CD14-positive monocyte (primary cell): ENCODE measurements at regions not wholly inside any gene's neighbourhood (a gene's known extent, or its start where the extent isn't known, plus 50 kb on each side); places are given as distances from the start of the nearest gene placed in this dataset.

Source experiments
- DNase-seq, 3 donors: peaks; one replicate each; pipeline ENCODE4 v3.0.0-alpha.2; 2011 to 2022
- H2AFZ ChIP-seq: 2 replicates; pipeline ENCODE4 v1.6.0; 2012; ENCODE audit warnings: mild to moderate bottlenecking, low read depth, low read length, inconsistent platforms; ENCODE audit not compliant: insufficient read depth, poor library complexity, severe bottlenecking
- H3K27ac ChIP-seq, 2 donors: 1 replicate in 1 of 2; 2 replicates in 1 of 2; pipeline ENCODE4 v1.5.1; 2012 to 2013; ENCODE audit warnings: low read length in 2 of 2, control low read depth in 1 of 2, inconsistent platforms in 1 of 2, low read depth in 1 of 2, mild to moderate bottlenecking in 1 of 2
- H3K27me3 ChIP-seq, 2 donors: one replicate each; pipeline versions ENCODE4 v1.6.0 to v1.6.1; 2011 to 2013; ENCODE audit warnings: low read length in 2 of 2; ENCODE audit not compliant: control insufficient read depth in 2 of 2, insufficient read depth in 2 of 2
- H3K36me3 ChIP-seq, 2 donors: replicated peaks in 1 of 2; 1 replicate in 1 of 2; 2 replicates in 1 of 2; pipeline versions ENCODE4 v1.5.1 to v1.6.1; 2012 to 2013; ENCODE audit warnings: low read length in 2 of 2, control low read depth in 1 of 2, inconsistent platforms in 1 of 2, mild to moderate bottlenecking in 1 of 2; ENCODE audit not compliant: insufficient read depth in 2 of 2, control insufficient read depth in 1 of 2
- H3K4me1 ChIP-seq, 2 donors: 1 replicate in 1 of 2; 2 replicates in 1 of 2; pipeline versions ENCODE4 v1.5.1 to v1.6.1; 2012 to 2013; ENCODE audit warnings: low read length in 2 of 2, control low read depth in 1 of 2, inconsistent platforms in 1 of 2, mild to moderate bottlenecking in 1 of 2, moderate library complexity in 1 of 2; ENCODE audit not compliant: insufficient read depth in 2 of 2, control insufficient read depth in 1 of 2
- H3K4me2 ChIP-seq: replicated peaks from 2 replicates; pipeline ENCODE3; 2012; ENCODE audit warnings: low read length, moderate library complexity, mild to moderate bottlenecking; ENCODE audit not compliant: poor library complexity, severe bottlenecking; ENCODE audit errors: extremely low read depth
- H3K4me3 ChIP-seq, 3 experiments: fragments of 200-600 bp in 1 of 3; sonication (generic) in 1 of 3; replicated peaks in 1 of 3; 1 replicate in 2 of 3; 2 replicates in 1 of 3; pipeline ENCODE4 v1.5.1; 2011 to 2013; ENCODE audit warnings: low read length in 3 of 3, mild to moderate bottlenecking in 3 of 3, control low read depth in 2 of 3, low read depth in 2 of 3, inconsistent platforms in 1 of 3, moderate library complexity in 1 of 3
- H3K79me2 ChIP-seq: 2 replicates; pipeline ENCODE4 v1.6.0; 2012; ENCODE audit warnings: mild to moderate bottlenecking, control low read depth, inconsistent platforms, low read length, moderate library complexity; ENCODE audit not compliant: insufficient read depth
- H3K9ac ChIP-seq: 2 replicates; pipeline ENCODE4 v1.6.0; 2017; ENCODE audit warnings: low read length, mild to moderate bottlenecking; ENCODE audit not compliant: insufficient read depth, poor library complexity, severe bottlenecking
- H3K9me3 ChIP-seq, 2 donors: replicated peaks in 1 of 2; 1 replicate in 1 of 2; 2 replicates in 1 of 2; pipeline versions ENCODE4 v1.5.1 to v1.6.1; 2012 to 2013; ENCODE audit warnings: low read length in 2 of 2, control low read depth in 1 of 2; ENCODE audit not compliant: control insufficient read depth in 1 of 2, insufficient read depth in 1 of 2
- H4K20me1 ChIP-seq: 2 replicates; pipeline ENCODE4 v1.6.0; 2012; ENCODE audit warnings: mild to moderate bottlenecking, low read length, control low read depth, moderate library complexity; ENCODE audit not compliant: insufficient read depth
- H3K27ac Mint-ChIP-seq, 7 donors: one replicate each; pipeline ENCODE4 v1.8.0; 2020; ENCODE audit warnings: mild to moderate bottlenecking in 7 of 7, mixed read lengths in 7 of 7, moderate library complexity in 6 of 7, inconsistent platforms in 2 of 7
- H3K27me3 Mint-ChIP-seq, 3 donors: one replicate each; pipeline ENCODE4 v1.8.0; 2021 to 2022; ENCODE audit warnings: low read depth in 3 of 3, mild to moderate bottlenecking in 3 of 3, mixed read lengths in 3 of 3, moderate library complexity in 3 of 3, inconsistent platforms in 1 of 3
- H3K36me3 Mint-ChIP-seq, 2 donors: one replicate each; pipeline ENCODE4 v1.8.0; 2020; ENCODE audit warnings: mixed read lengths in 2 of 2, inconsistent platforms in 1 of 2, mild to moderate bottlenecking in 1 of 2
- H3K4me1 Mint-ChIP-seq: one replicate; pipeline ENCODE4 v1.8.0; 2020; ENCODE audit warnings: mild to moderate bottlenecking, mixed read lengths
- H3K4me3 Mint-ChIP-seq, 2 donors: one replicate each; pipeline ENCODE4 v1.8.0; 2020; ENCODE audit warnings: mild to moderate bottlenecking in 2 of 2, mixed read lengths in 2 of 2, moderate library complexity in 1 of 2
- H3K9me3 Mint-ChIP-seq, 7 donors: one replicate each; pipeline ENCODE4 v1.8.0; 2020 to 2022; ENCODE audit warnings: mixed read lengths in 7 of 7, mild to moderate bottlenecking in 6 of 7, moderate library complexity in 6 of 7, inconsistent platforms in 2 of 7
- CTCF ChIP-seq: fragments of 200-600 bp; IDR thresholded peaks from one replicate; pipeline ENCODE4 v1.8.0; 2022; ENCODE audit warnings: antibody characterized with exemption, mild to moderate bottlenecking
- WGBS: methylation state at CpG from one replicate; pipeline ENCODE4 v1.1.5; 2013; ENCODE audit warnings: missing lambda C conversion rate; ENCODE audit not compliant: insufficient coverage; 5-methylcytosine and 5-hydroxymethylcytosine counted together
- intact Hi-C, 2 donors: fragments of 100-400 bp; cut with micrococcal nuclease; formaldehyde crosslinking; loops; one replicate each; pipeline versions ENCODE4 v1.15.0 to v1.15.1; 2023

- no peak overlapping the region for H3K9ac ChIP-seq
- no peaks in the 10 kb centered on the region for H4K20me1 ChIP-seq
- no peak overlapping the region for H2AFZ ChIP-seq
- no peak for DNase-seq
- no peak overlapping the region for H3K27ac Mint-ChIP-seq
- H3K4me1 ChIP-seq, result no peaks in the 10 kb centered on the region
- no peaks in the 10 kb centered on the region for H3K79me2 ChIP-seq
- no peaks in the 10 kb centered on the region for H3K9me3 ChIP-seq
- peaks cover 0 to 5% (median 0%) of the 10 kb centered on the region in 7 donors for H3K9me3 Mint-ChIP-seq
- H3K27ac ChIP-seq, result no peak overlapping the region
- H3K4me3 ChIP-seq, result no peak overlapping the region
- peaks cover 3% of the 10 kb centered on the region in 3 donors for H3K27me3 Mint-ChIP-seq
- H3K4me3 Mint-ChIP-seq, result no peak overlapping the region
- no peak for TF ChIP-seq CTCF
- H3K4me2 ChIP-seq, result no peak overlapping the region
- H3K36me3 Mint-ChIP-seq, result no peaks in the 10 kb centered on the region
- H3K36me3 ChIP-seq, result no peaks in the 10 kb centered on the region
- 83% methylated on average over 6 of the region's 11 CpGs for WGBS
- intact Hi-C loops, result no loop called here
- H3K4me1 Mint-ChIP-seq, result no peaks in the 10 kb centered on the region
- H3K27me3 ChIP-seq, result no peaks in the 10 kb centered on the region
Measured at GRCh38 chr16:5193861-5194260, 96.3 kb upstream of the EEF2KMT start.

- Histone ChIP-seq H4K20me1 (no peaks in the 10 kb centered on the region), H3K9ac (no peak overlapping the region), H3K36me3 (no peaks in the 10 kb centered on the region), H3K79me2 (no peaks in the 10 kb centered on the region), H3K9me3 (peaks cover 0 to 3% of the 10 kb centered on the region in 2 donors), H3K4me2 (no peak overlapping the region), H3K4me3 (no peak overlapping the region), H3K27me3 (no peaks in the 10 kb centered on the region), H3K27ac (no peak overlapping the region), H3K4me1 (no peaks in the 10 kb centered on the region), H2AFZ (no peak overlapping the region)
- Mint-ChIP-seq H3K27ac (no peak overlapping the region), H3K27me3 (peaks cover 0 to 3% (median 2%) of the 10 kb centered on the region in 3 donors), H3K4me1 (no peaks in the 10 kb centered on the region), H3K9me3 (peaks cover 1 to 24% (median 10%) of the 10 kb centered on the region in 7 donors), H3K36me3 (no peaks in the 10 kb centered on the region), H3K4me3 (no peak overlapping the region)
- TF ChIP-seq CTCF, result no peak
- intact Hi-C loops, result no loop called here
- WGBS, result 78% methylated on average over 1 of the region's 1 CpG
- DNase-seq, result no peak
Measured at GRCh38 chr16:5188989-5189352, 91.4 kb upstream of the EEF2KMT start.
